ENCODE measurements at regions not wholly inside any gene's neighbourhood (a gene's known extent, or its start where the extent isn't known, plus 50 kb on each side); places are given as distances from the start of the nearest gene placed in this dataset.

- no peak for TF ChIP-seq POLR2A (IDR thresholded peaks at IDR 0.05)
- no peak for TF ChIP-seq CTCF (IDR thresholded peaks at IDR 0.05)
These were observed 132.8 kb downstream of the LAT start for GRCh38 chr16:29117631-29118030.

Data from breast epithelium (tissue), 3 donors.